ENCODE measurements at regions not wholly inside any gene's neighbourhood (a gene's known extent, or its start where the extent isn't known, plus 50 kb on each side); places are given as distances from the start of the nearest gene placed in this dataset.

- no peak overlapping the region for H3K27ac ChIP-seq (ENCODE audit: low read depth in 1 of 2, low read length in 2 of 2)
- TF ChIP-seq FOXA1 (IDR thresholded peaks at IDR 0.05) (no peak), MAX (IDR thresholded peaks at IDR 0.05) (no peak), YY1 (IDR thresholded peaks at IDR 0.05) (no peak), JUND (IDR thresholded peaks at IDR 0.05) (no peak), GABPA (IDR thresholded peaks at IDR 0.05 in 1 of 2, conservative IDR thresholded peaks at IDR 0.05 in 1 of 2) (no peak), FOXA2 (IDR thresholded peaks at IDR 0.05) (no peak), HNF4G (IDR thresholded peaks at IDR 0.05) (no peak), TAF1 (conservative IDR thresholded peaks at IDR 0.05) (no peak), RAD21 (IDR thresholded peaks at IDR 0.05) (no peak), EGR1 (IDR thresholded peaks at IDR 0.05; ENCODE audit: low read depth in 2 of 2) (no peak), RXRA (IDR thresholded peaks at IDR 0.05) (no peak), NR2F2 (IDR thresholded peaks at IDR 0.05) (no peak), HNF4A (conservative IDR thresholded peaks at IDR 0.05) (no peak), ATF3 (IDR thresholded peaks at IDR 0.05) (no peak), SP1 (IDR thresholded peaks at IDR 0.05) (no peak)
- TF ChIP-seq, protein P1, sequence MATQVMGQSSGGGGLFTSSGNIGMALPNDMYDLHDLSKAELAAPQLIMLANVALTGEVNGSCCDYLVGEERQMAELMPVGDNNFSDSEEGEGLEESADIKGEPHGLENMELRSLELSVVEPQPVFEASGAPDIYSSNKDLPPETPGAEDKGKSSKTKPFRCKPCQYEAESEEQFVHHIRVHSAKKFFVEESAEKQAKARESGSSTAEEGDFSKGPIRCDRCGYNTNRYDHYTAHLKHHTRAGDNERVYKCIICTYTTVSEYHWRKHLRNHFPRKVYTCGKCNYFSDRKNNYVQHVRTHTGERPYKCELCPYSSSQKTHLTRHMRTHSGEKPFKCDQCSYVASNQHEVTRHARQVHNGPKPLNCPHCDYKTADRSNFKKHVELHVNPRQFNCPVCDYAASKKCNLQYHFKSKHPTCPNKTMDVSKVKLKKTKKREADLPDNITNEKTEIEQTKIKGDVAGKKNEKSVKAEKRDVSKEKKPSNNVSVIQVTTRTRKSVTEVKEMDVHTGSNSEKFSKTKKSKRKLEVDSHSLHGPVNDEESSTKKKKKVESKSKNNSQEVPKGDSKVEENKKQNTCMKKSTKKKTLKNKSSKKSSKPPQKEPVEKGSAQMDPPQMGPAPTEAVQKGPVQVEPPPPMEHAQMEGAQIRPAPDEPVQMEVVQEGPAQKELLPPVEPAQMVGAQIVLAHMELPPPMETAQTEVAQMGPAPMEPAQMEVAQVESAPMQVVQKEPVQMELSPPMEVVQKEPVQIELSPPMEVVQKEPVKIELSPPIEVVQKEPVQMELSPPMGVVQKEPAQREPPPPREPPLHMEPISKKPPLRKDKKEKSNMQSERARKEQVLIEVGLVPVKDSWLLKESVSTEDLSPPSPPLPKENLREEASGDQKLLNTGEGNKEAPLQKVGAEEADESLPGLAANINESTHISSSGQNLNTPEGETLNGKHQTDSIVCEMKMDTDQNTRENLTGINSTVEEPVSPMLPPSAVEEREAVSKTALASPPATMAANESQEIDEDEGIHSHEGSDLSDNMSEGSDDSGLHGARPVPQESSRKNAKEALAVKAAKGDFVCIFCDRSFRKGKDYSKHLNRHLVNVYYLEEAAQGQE (IDR thresholded peaks at IDR 0.05), result no peak
- TF ChIP-seq, protein P2, sequence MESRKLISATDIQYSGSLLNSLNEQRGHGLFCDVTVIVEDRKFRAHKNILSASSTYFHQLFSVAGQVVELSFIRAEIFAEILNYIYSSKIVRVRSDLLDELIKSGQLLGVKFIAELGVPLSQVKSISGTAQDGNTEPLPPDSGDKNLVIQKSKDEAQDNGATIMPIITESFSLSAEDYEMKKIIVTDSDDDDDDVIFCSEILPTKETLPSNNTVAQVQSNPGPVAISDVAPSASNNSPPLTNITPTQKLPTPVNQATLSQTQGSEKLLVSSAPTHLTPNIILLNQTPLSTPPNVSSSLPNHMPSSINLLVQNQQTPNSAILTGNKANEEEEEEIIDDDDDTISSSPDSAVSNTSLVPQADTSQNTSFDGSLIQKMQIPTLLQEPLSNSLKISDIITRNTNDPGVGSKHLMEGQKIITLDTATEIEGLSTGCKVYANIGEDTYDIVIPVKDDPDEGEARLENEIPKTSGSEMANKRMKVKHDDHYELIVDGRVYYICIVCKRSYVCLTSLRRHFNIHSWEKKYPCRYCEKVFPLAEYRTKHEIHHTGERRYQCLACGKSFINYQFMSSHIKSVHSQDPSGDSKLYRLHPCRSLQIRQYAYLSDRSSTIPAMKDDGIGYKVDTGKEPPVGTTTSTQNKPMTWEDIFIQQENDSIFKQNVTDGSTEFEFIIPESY (IDR thresholded peaks at IDR 0.05), result no peak
- no peak for DNase-seq (ENCODE audit: low spot score)
These were observed 1426.6 kb upstream of the PRR20A start for GRCh38 chr13:55714120-55714519.

DNA sequence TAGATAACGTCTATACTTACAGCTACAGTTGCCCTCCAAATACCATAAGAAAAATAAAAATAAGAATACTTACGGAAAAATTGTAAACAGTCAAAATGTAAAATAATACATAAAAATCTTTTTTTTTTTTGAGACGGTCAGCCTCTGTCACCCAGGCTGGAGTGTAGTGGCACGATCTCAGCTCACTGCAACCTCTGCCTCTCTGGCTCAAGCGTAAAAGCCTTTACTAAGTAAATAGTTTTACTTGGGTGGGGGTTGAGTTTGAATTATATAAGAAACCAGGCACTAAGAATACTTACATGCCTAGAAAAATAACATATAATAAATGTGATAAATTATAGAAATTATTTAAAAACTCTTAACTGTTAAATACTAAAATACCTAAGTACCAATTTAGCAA is 1413.0 kb upstream of the PRR20A start:
- no peaks in the 10 kb centered on the region for H3K36me3 ChIP-seq (ENCODE audit: control insufficient read depth in 4 of 4, insufficient read depth in 3 of 4, low read depth in 1 of 4, low read length in 3 of 4)
- WGBS, result 55% methylated on average over 5 of the region's 5 CpGs
- H3K9ac ChIP-seq (ENCODE audit: low read depth in 1 of 2, low read length in 2 of 2), result no peak overlapping the region
- TF ChIP-seq ATF3 (IDR thresholded peaks at IDR 0.05) (no peak), TAF1 (conservative IDR thresholded peaks at IDR 0.05) (peak; percentile 25), RAD21 (IDR thresholded peaks at IDR 0.05) (no peak), RXRA (IDR thresholded peaks at IDR 0.05) (no peak), EGR1 (IDR thresholded peaks at IDR 0.05; ENCODE audit: low read depth in 2 of 2) (no peak), HNF4A (conservative IDR thresholded peaks at IDR 0.05) (no peak)
- TF ChIP-seq, protein P2 (IDR thresholded peaks at IDR 0.05), result no peak
- TF ChIP-seq, protein P1 (IDR thresholded peaks at IDR 0.05), result no peak
- no peaks in the 10 kb centered on the region for H3K9me3 ChIP-seq (ENCODE audit: control insufficient read depth in 4 of 4, low read length in 3 of 4)
- no peak for DNase-seq (ENCODE audit: low spot score)
- no peak overlapping the region for H3K27ac ChIP-seq (ENCODE audit: low read depth in 1 of 2, low read length in 2 of 2)
- no peaks in the 10 kb centered on the region for H3K4me1 ChIP-seq (ENCODE audit: control insufficient read depth in 4 of 4, insufficient read depth in 4 of 4, low read length in 3 of 4)
- H3K4me3 ChIP-seq (ENCODE audit: low read depth in 1 of 3, low read length in 3 of 3), result peak overlapping the region in 1 of 3 donors; percentile 23
- no peaks in the 10 kb centered on the region for H3K27me3 ChIP-seq (ENCODE audit: control insufficient read depth in 4 of 4, insufficient read depth in 4 of 4, low read length in 3 of 4)

More at GRCh38 chr13:55714120-55714519, 1426.6 kb upstream of the PRR20A start:
- Histone ChIP-seq H3K36me3 (ENCODE audit: control insufficient read depth in 4 of 4, insufficient read depth in 3 of 4, low read depth in 1 of 4, low read length in 3 of 4) (no peaks in the 10 kb centered on the region), H3K4me1 (ENCODE audit: control insufficient read depth in 4 of 4, insufficient read depth in 4 of 4, low read length in 3 of 4) (no peaks in the 10 kb centered on the region), H3K9ac (ENCODE audit: low read depth in 1 of 2, low read length in 2 of 2) (no peak overlapping the region), H3K9me3 (ENCODE audit: control insufficient read depth in 4 of 4, low read length in 3 of 4) (no peaks in the 10 kb centered on the region), H3K27me3 (ENCODE audit: control insufficient read depth in 4 of 4, insufficient read depth in 4 of 4, low read length in 3 of 4) (no peaks in the 10 kb centered on the region), H3K4me3 (ENCODE audit: low read depth in 1 of 3, low read length in 3 of 3) (no peak overlapping the region)
